HEK293 (cell line): ENCODE measurements at regions not wholly inside any gene's neighbourhood (a gene's known extent, or its start where the extent isn't known, plus 50 kb on each side); places are given as distances from the start of the nearest gene placed in this dataset.

Experiments used
- GLIS2 ChIP-seq: fragments of 450-650 bp; formaldehyde crosslinking; IDR thresholded peaks from 2 replicates; pipeline ENCODE4 v1.5.1; 2016; ENCODE audit warnings: missing biosample characterization, missing genetic modification characterization
- INSM2 ChIP-seq: fragments of 450-650 bp; formaldehyde crosslinking; IDR thresholded peaks from 2 replicates; pipeline ENCODE4 v1.5.1; 2016; ENCODE audit warnings: missing biosample characterization, missing genetic modification characterization
- KLF17 ChIP-seq: fragments of 450-650 bp; formaldehyde crosslinking; IDR thresholded peaks from 2 replicates; pipeline ENCODE4 v1.5.1; 2016; ENCODE audit warnings: missing biosample characterization, missing genetic modification characterization
- OSR2 ChIP-seq: fragments of 450-650 bp; formaldehyde crosslinking; IDR thresholded peaks from 2 replicates; pipeline ENCODE4 v1.5.1; 2016; ENCODE audit warnings: missing biosample characterization, missing genetic modification characterization
- SP2 ChIP-seq: fragments of 450-650 bp; formaldehyde crosslinking; IDR thresholded peaks from 2 replicates; pipeline ENCODE4 v1.5.1; 2016; ENCODE audit warnings: missing biosample characterization, missing genetic modification characterization
- WT1 ChIP-seq: fragments of 450-650 bp; formaldehyde crosslinking; IDR thresholded peaks from 2 replicates; pipeline ENCODE4 v1.5.1; 2016; ENCODE audit warnings: missing biosample characterization, missing genetic modification characterization
- ZBTB11 ChIP-seq: fragments of 450-650 bp; formaldehyde crosslinking; conservative IDR thresholded peaks from 2 replicates; pipeline ENCODE4 v1.5.1; 2016; ENCODE audit warnings: low read depth, missing biosample characterization, missing genetic modification characterization
- ZBTB17 ChIP-seq: fragments of 450-650 bp; formaldehyde crosslinking; IDR thresholded peaks from 2 replicates; pipeline ENCODE4 v1.5.1; 2016; ENCODE audit warnings: missing biosample characterization, missing genetic modification characterization
- ZBTB8A ChIP-seq: fragments of 450-650 bp; formaldehyde crosslinking; IDR thresholded peaks from 2 replicates; pipeline ENCODE4 v1.5.1; 2016; ENCODE audit warnings: missing biosample characterization, missing genetic modification characterization
- ZFHX2 ChIP-seq: fragments of 450-650 bp; formaldehyde crosslinking; conservative IDR thresholded peaks from 2 replicates; pipeline ENCODE4 v1.5.1; 2016; ENCODE audit warnings: missing biosample characterization, missing genetic modification characterization
- ZNF16 ChIP-seq: fragments of 450-650 bp; formaldehyde crosslinking; IDR thresholded peaks from 2 replicates; pipeline ENCODE4 v1.5.1; 2016; ENCODE audit warnings: low read depth, missing biosample characterization, missing genetic modification characterization
- ZNF202 ChIP-seq: fragments of 450-650 bp; formaldehyde crosslinking; IDR thresholded peaks from 2 replicates; pipeline ENCODE4 v1.5.1; 2016; ENCODE audit warnings: missing biosample characterization, missing genetic modification characterization, borderline replicate concordance
- ZNF223 ChIP-seq: fragments of 450-650 bp; formaldehyde crosslinking; IDR thresholded peaks from 2 replicates; pipeline ENCODE4 v1.5.1; 2016; ENCODE audit warnings: missing biosample characterization, missing genetic modification characterization
- ZNF292 ChIP-seq: fragments of 450-650 bp; formaldehyde crosslinking; IDR thresholded peaks from 2 replicates; pipeline ENCODE4 v1.5.1; 2016; ENCODE audit warnings: low read depth, missing biosample characterization, missing genetic modification characterization, borderline replicate concordance
- ZNF350 ChIP-seq: fragments of 450-650 bp; formaldehyde crosslinking; IDR thresholded peaks from 2 replicates; pipeline ENCODE4 v1.5.0; 2017; ENCODE audit warnings: missing biosample characterization, mild to moderate bottlenecking, missing genetic modification characterization
- ZNF433 ChIP-seq: fragments of 450-650 bp; formaldehyde crosslinking; IDR thresholded peaks from 2 replicates; pipeline ENCODE4 v1.5.1; 2016; ENCODE audit warnings: missing biosample characterization, missing genetic modification characterization, low read depth
- ZNF449 ChIP-seq: fragments of 450-650 bp; formaldehyde crosslinking; IDR thresholded peaks from 2 replicates; pipeline ENCODE4 v1.5.1; 2017; ENCODE audit warnings: missing biosample characterization, mild to moderate bottlenecking, missing genetic modification characterization, moderate library complexity
- ZNF623 ChIP-seq: fragments of 450-650 bp; formaldehyde crosslinking; IDR thresholded peaks from 2 replicates; pipeline ENCODE4 v1.5.1; 2016; ENCODE audit warnings: missing biosample characterization, missing genetic modification characterization
- ZNF664 ChIP-seq: fragments of 450-650 bp; formaldehyde crosslinking; IDR thresholded peaks from 2 replicates; pipeline ENCODE4 v1.5.1; 2016; ENCODE audit warnings: missing biosample characterization, missing genetic modification characterization
- ZNF76 ChIP-seq: fragments of 450-650 bp; formaldehyde crosslinking; IDR thresholded peaks from 2 replicates; pipeline ENCODE4; 2016; ENCODE audit warnings: low read depth, missing biosample characterization, missing genetic modification characterization, borderline replicate concordance
- ZNF768 ChIP-seq: fragments of 450-650 bp; formaldehyde crosslinking; IDR thresholded peaks from 2 replicates; pipeline ENCODE4 v1.5.1; 2018; ENCODE audit warnings: missing biosample characterization, mild to moderate bottlenecking, missing genetic modification characterization
- ZNF777 ChIP-seq: fragments of 450-650 bp; formaldehyde crosslinking; IDR thresholded peaks from 2 replicates; pipeline ENCODE4 v1.5.1; 2017; ENCODE audit warnings: missing biosample characterization, missing genetic modification characterization, borderline replicate concordance
- ZNF830 ChIP-seq: fragments of 450-650 bp; IDR thresholded peaks from 2 replicates; pipeline ENCODE4 v1.5.0; 2018; ENCODE audit warnings: missing biosample characterization, missing genetic modification characterization, low read depth, mild to moderate bottlenecking, moderate library complexity
- ZXDB ChIP-seq: fragments of 450-650 bp; formaldehyde crosslinking; IDR thresholded peaks from 2 replicates; pipeline ENCODE4 v1.5.1; 2016; ENCODE audit warnings: missing biosample characterization, missing genetic modification characterization
- TF ChIP-seq, protein P1 (sequence below): fragments of 450-650 bp; formaldehyde crosslinking; IDR thresholded peaks from 2 replicates; pipeline ENCODE4 v1.5.1; 2017; ENCODE audit warnings: missing biosample characterization, missing genetic modification characterization
- TF ChIP-seq, protein P2 (sequence below): fragments of 450-650 bp; formaldehyde crosslinking; IDR thresholded peaks from 2 replicates; pipeline ENCODE4 v1.5.1; 2016; ENCODE audit warnings: missing biosample characterization, missing genetic modification characterization
- TF ChIP-seq, protein P3 (sequence below): fragments of 450-650 bp; formaldehyde crosslinking; IDR thresholded peaks from 2 replicates; pipeline ENCODE4 v1.5.1; 2016; ENCODE audit warnings: missing biosample characterization, missing genetic modification characterization

GRCh38 chr20:52049001-52049731, 142.4 kb downstream of the ZFP64 start (continued):
- TF ChIP-seq ZNF830 (tag by site-specific recombination): no peak
- TF ChIP-seq ZNF16 (tag by site-specific recombination): no peak
- TF ChIP-seq SP2 (tag by site-specific recombination): no peak
- no peak for TF ChIP-seq ZNF623 (tag by site-specific recombination)
- TF ChIP-seq, protein P1, sequence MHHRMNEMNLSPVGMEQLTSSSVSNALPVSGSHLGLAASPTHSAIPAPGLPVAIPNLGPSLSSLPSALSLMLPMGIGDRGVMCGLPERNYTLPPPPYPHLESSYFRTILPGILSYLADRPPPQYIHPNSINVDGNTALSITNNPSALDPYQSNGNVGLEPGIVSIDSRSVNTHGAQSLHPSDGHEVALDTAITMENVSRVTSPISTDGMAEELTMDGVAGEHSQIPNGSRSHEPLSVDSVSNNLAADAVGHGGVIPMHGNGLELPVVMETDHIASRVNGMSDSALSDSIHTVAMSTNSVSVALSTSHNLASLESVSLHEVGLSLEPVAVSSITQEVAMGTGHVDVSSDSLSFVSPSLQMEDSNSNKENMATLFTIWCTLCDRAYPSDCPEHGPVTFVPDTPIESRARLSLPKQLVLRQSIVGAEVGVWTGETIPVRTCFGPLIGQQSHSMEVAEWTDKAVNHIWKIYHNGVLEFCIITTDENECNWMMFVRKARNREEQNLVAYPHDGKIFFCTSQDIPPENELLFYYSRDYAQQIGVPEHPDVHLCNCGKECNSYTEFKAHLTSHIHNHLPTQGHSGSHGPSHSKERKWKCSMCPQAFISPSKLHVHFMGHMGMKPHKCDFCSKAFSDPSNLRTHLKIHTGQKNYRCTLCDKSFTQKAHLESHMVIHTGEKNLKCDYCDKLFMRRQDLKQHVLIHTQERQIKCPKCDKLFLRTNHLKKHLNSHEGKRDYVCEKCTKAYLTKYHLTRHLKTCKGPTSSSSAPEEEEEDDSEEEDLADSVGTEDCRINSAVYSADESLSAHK: no peak
- TF ChIP-seq ZNF664 (tag by site-specific recombination): no peak
- no peak for TF ChIP-seq ZNF76
- no peak for TF ChIP-seq ZNF202
- TF ChIP-seq ZFHX2 (tag by site-specific recombination): peak; percentile 81
- peak; percentile 47 for TF ChIP-seq ZBTB17 (tag by site-specific recombination)
- TF ChIP-seq ZBTB11 (tag by site-specific recombination): no peak
- TF ChIP-seq ZNF449 (tag by site-specific recombination): no peak
- TF ChIP-seq, protein P2, sequence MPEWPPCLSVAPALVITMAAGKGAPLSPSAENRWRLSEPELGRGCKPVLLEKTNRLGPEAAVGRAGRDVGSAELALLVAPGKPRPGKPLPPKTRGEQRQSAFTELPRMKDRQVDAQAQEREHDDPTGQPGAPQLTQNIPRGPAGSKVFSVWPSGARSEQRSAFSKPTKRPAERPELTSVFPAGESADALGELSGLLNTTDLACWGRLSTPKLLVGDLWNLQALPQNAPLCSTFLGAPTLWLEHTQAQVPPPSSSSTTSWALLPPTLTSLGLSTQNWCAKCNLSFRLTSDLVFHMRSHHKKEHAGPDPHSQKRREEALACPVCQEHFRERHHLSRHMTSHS (tag by site-specific recombination): no peak
- TF ChIP-seq ZNF350: no peak
- no peak for TF ChIP-seq ZNF768 (tag by site-specific recombination)
- TF ChIP-seq, protein P3, sequence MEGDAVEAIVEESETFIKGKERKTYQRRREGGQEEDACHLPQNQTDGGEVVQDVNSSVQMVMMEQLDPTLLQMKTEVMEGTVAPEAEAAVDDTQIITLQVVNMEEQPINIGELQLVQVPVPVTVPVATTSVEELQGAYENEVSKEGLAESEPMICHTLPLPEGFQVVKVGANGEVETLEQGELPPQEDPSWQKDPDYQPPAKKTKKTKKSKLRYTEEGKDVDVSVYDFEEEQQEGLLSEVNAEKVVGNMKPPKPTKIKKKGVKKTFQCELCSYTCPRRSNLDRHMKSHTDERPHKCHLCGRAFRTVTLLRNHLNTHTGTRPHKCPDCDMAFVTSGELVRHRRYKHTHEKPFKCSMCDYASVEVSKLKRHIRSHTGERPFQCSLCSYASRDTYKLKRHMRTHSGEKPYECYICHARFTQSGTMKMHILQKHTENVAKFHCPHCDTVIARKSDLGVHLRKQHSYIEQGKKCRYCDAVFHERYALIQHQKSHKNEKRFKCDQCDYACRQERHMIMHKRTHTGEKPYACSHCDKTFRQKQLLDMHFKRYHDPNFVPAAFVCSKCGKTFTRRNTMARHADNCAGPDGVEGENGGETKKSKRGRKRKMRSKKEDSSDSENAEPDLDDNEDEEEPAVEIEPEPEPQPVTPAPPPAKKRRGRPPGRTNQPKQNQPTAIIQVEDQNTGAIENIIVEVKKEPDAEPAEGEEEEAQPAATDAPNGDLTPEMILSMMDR: no peak
- TF ChIP-seq INSM2: no peak
- no peak for TF ChIP-seq ZNF433
- no peak for TF ChIP-seq ZNF777 (tag by site-specific recombination)
- TF ChIP-seq KLF17 (tag by site-specific recombination): peak; percentile 66; the same call in 1 of the 2 replicates
- no peak for TF ChIP-seq GLIS2 (tag by site-specific recombination)
- TF ChIP-seq OSR2 (tag by site-specific recombination): 0 out of 2 replicates have a peak, but pooled peaks have one; percentile 12
- TF ChIP-seq ZBTB8A (tag by site-specific recombination): no peak
- no peak for TF ChIP-seq ZXDB (tag by site-specific recombination)
- peak; percentile 92 for TF ChIP-seq WT1
- TF ChIP-seq ZNF292 (tag by site-specific recombination): no peak
- no peak for TF ChIP-seq ZNF223 (tag by site-specific recombination)
